ENCODE measurements at regions not wholly inside any gene's neighbourhood (a gene's known extent, or its start where the extent isn't known, plus 50 kb on each side); places are given as distances from the start of the nearest gene placed in this dataset.

DNA sequence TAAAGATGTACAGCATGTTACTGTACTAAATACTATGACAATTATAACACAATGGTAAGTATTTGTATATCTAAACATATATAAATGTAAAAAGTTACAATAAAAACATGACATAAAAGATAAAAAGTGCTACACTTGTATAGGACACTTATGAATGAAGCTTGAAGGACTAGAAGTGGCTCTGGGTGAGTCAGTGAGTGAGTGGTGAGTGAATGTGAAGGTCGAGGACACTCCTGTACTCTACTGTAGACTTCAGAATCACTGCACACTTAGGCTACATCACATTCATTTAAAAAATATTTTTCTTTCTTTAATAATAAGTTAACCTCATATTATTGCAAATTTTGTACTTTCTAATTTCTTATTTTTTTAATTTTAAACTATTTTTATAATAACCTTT is 1476.7 kb upstream of the CDH8 start:
- peaks cover 2 to 9% of the 10 kb centered on the region in 2 donors for H3K9me3 Mint-ChIP-seq
- Histone ChIP-seq H3K27ac (ENCODE audit: low read length) (no peak overlapping the region), H3K36me3 (ENCODE audit: control insufficient read depth, insufficient read depth, low read length) (no peaks in the 10 kb centered on the region), H3K4me1 (ENCODE audit: control insufficient read depth, insufficient read depth, low read length) (no peaks in the 10 kb centered on the region), H3K4me3 (ENCODE audit: low read length) (no peak overlapping the region), H3K9me3 (ENCODE audit: control insufficient read depth, insufficient read depth, low read length) (no peaks in the 10 kb centered on the region), H3K27me3 (ENCODE audit: control insufficient read depth, insufficient read depth, low read length) (no peaks in the 10 kb centered on the region)
- WGBS (ENCODE audit: insufficient coverage), result no CpG with 5 or more reads among the region's 1 CpG
- H3K36me3 Mint-ChIP-seq, result no peaks in the 10 kb centered on the region
- no peaks in the 10 kb centered on the region for H3K27me3 Mint-ChIP-seq (ENCODE audit: low read depth in 2 of 2)
- no peak for DNase-seq
- no peak overlapping the region for H3K4me3 Mint-ChIP-seq
- TF ChIP-seq, protein P1, sequence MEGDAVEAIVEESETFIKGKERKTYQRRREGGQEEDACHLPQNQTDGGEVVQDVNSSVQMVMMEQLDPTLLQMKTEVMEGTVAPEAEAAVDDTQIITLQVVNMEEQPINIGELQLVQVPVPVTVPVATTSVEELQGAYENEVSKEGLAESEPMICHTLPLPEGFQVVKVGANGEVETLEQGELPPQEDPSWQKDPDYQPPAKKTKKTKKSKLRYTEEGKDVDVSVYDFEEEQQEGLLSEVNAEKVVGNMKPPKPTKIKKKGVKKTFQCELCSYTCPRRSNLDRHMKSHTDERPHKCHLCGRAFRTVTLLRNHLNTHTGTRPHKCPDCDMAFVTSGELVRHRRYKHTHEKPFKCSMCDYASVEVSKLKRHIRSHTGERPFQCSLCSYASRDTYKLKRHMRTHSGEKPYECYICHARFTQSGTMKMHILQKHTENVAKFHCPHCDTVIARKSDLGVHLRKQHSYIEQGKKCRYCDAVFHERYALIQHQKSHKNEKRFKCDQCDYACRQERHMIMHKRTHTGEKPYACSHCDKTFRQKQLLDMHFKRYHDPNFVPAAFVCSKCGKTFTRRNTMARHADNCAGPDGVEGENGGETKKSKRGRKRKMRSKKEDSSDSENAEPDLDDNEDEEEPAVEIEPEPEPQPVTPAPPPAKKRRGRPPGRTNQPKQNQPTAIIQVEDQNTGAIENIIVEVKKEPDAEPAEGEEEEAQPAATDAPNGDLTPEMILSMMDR (IDR thresholded peaks at IDR 0.05), result no peak
- no peak overlapping the region for H3K27ac Mint-ChIP-seq
- intact Hi-C loops (cut with micrococcal nuclease), result no loop called here
- no peak for ATAC-seq
- no peaks in the 10 kb centered on the region for H3K4me1 Mint-ChIP-seq

DNA sequence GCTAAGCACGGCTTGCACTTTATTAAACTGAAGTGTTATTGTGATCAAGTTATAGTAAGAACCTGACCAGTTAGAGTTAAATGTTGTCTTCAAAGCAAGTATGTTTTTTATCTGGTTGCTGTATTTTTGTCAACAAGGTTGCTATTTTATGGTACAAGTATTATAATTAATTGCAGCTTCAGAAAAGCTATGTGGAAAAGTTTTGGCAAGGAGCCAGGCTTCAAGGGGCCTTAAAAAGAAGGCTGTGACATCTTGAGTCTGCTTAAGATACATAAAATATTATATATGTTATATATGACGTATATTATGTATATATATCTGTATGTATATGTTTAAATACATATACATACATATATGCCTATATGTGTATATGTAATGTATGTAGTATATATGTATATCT is 1461.2 kb upstream of the CDH8 start:
- DNase-seq (no peak), ATAC-seq (no peak)
- no peaks in the 10 kb centered on the region for H3K36me3 Mint-ChIP-seq
- H3K9me3 Mint-ChIP-seq, result peaks cover 9 to 16% of the 10 kb centered on the region in 2 donors
- H3K27ac Mint-ChIP-seq, result no peak overlapping the region
- no peaks in the 10 kb centered on the region for H3K4me1 Mint-ChIP-seq
- H3K4me3 ChIP-seq (ENCODE audit: low read length), result no peak overlapping the region
- H3K4me3 Mint-ChIP-seq, result no peak overlapping the region
- H3K36me3 ChIP-seq (ENCODE audit: control insufficient read depth, insufficient read depth, low read length), result no peaks in the 10 kb centered on the region
- TF ChIP-seq, protein P1 (IDR thresholded peaks at IDR 0.05), result no peak
- intact Hi-C loops (cut with micrococcal nuclease), result no loop called here
- H3K27me3 Mint-ChIP-seq (ENCODE audit: low read depth in 2 of 2), result no peaks in the 10 kb centered on the region
- no peaks in the 10 kb centered on the region for H3K9me3 ChIP-seq (ENCODE audit: control insufficient read depth, insufficient read depth, low read length)
- no peaks in the 10 kb centered on the region for H3K4me1 ChIP-seq (ENCODE audit: control insufficient read depth, insufficient read depth, low read length)
- H3K27ac ChIP-seq (ENCODE audit: low read length), result no peak overlapping the region
- H3K27me3 ChIP-seq (ENCODE audit: control insufficient read depth, insufficient read depth, low read length), result no peaks in the 10 kb centered on the region
- WGBS (ENCODE audit: insufficient coverage), result 95% methylated on average over 1 of the region's 2 CpGs

DNA sequence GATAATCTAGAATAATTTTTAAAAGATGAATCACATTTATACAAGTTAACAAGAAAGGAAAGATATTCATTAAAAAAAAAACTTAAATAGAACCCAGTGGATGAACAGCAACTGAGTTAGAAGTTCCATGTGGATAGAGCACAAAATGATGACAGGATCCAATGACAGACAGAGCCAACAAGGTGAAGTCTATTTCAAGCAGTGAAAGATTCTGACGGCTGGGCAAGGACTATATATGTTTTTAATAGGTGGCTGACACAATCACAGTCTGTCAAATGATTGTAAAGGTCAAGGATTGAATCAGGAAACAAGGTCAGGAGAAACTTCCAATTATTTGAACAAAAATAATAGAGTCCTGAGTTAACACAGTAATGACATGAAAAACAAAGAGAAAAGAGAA is 1460.0 kb upstream of the CDH8 start:
- Mint-ChIP-seq H3K4me3 (no peak overlapping the region), H3K4me1 (no peaks in the 10 kb centered on the region), H3K36me3 (no peaks in the 10 kb centered on the region), H3K9me3 (peaks cover 9 to 16% of the 10 kb centered on the region in 2 donors), H3K27ac (no peak overlapping the region), H3K27me3 (ENCODE audit: low read depth in 2 of 2) (no peaks in the 10 kb centered on the region)
- WGBS (ENCODE audit: insufficient coverage), result 64% methylated on average over 1 of the region's 1 CpG
- TF ChIP-seq, protein P1 (IDR thresholded peaks at IDR 0.05), result no peak
- intact Hi-C loops (cut with micrococcal nuclease), result no loop called here
- Histone ChIP-seq H3K27ac (ENCODE audit: low read length) (no peak overlapping the region), H3K4me1 (ENCODE audit: control insufficient read depth, insufficient read depth, low read length) (no peaks in the 10 kb centered on the region), H3K4me3 (ENCODE audit: low read length) (no peak overlapping the region), H3K36me3 (ENCODE audit: control insufficient read depth, insufficient read depth, low read length) (no peaks in the 10 kb centered on the region), H3K9me3 (ENCODE audit: control insufficient read depth, insufficient read depth, low read length) (no peaks in the 10 kb centered on the region), H3K27me3 (ENCODE audit: control insufficient read depth, insufficient read depth, low read length) (no peaks in the 10 kb centered on the region)
- ATAC-seq (no peak), DNase-seq (no peak)

DNA sequence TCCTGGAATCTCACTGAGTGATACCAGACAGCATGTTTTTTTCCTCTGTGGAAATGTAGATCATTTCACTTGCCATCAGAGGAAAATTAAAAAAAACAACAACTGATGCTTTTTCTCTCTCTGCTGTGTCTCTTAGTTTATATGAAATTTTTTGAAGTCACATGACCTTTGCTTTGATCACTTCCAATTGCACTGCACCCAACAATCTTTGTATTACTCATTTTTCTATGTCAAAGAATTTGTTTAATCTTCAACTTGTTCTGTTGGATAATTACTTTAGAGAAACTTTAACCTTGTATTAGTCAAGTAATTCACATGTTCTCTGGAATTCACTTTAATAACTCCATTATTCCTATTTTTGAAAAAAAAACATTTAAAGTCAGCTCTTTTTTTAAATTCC is 1452.7 kb upstream of the CDH8 start:
- Mint-ChIP-seq H3K27me3 (ENCODE audit: low read depth in 2 of 2) (no peaks in the 10 kb centered on the region), H3K36me3 (peaks cover 7% of the 10 kb centered on the region), H3K27ac (no peak overlapping the region), H3K9me3 (peaks cover 14 to 16% of the 10 kb centered on the region in 2 donors), H3K4me1 (no peaks in the 10 kb centered on the region), H3K4me3 (no peak overlapping the region)
- DNase-seq, result no peak
- intact Hi-C loops (cut with micrococcal nuclease), result no loop called here
- Histone ChIP-seq H3K27me3 (ENCODE audit: control insufficient read depth, insufficient read depth, low read length) (no peaks in the 10 kb centered on the region), H3K36me3 (ENCODE audit: control insufficient read depth, insufficient read depth, low read length) (no peaks in the 10 kb centered on the region), H3K4me1 (ENCODE audit: control insufficient read depth, insufficient read depth, low read length) (no peaks in the 10 kb centered on the region), H3K9me3 (ENCODE audit: control insufficient read depth, insufficient read depth, low read length) (peaks cover 4% of the 10 kb centered on the region), H3K27ac (ENCODE audit: low read length) (no peak overlapping the region), H3K4me3 (ENCODE audit: low read length) (no peak overlapping the region)
- TF ChIP-seq, protein P1 (IDR thresholded peaks at IDR 0.05), result no peak
- no peak for ATAC-seq

Measured in natural killer cell (primary cell).